ENCODE measurements at regions not wholly inside any gene's neighbourhood (a gene's known extent, or its start where the extent isn't known, plus 50 kb on each side); places are given as distances from the start of the nearest gene placed in this dataset.

GRCh38 chr2:156175946-156176345, 156.6 kb downstream of the NR4A2 start:
- DNase-seq (ENCODE audit: low spot score) = no peak
- H3K9me3 Mint-ChIP-seq (ENCODE audit: low read depth) = peaks cover 9% of the 10 kb centered on the region
- H3K4me1 Mint-ChIP-seq (ENCODE audit: low read depth) = no peaks in the 10 kb centered on the region
- H3K4me3 Mint-ChIP-seq (ENCODE audit: unreplicated experiment) = no peak overlapping the region
- H3K27ac Mint-ChIP-seq (ENCODE audit: unreplicated experiment) = no peak overlapping the region
- no peak for TF ChIP-seq CTCF (IDR thresholded peaks at IDR 0.05)
- no peaks in the 10 kb centered on the region for H3K36me3 Mint-ChIP-seq (ENCODE audit: low read depth)
- H3K27me3 Mint-ChIP-seq (ENCODE audit: low read depth) = no peaks in the 10 kb centered on the region

- H3K27ac Mint-ChIP-seq (ENCODE audit: unreplicated experiment) = no peak overlapping the region
Observed at GRCh38 chr2:156170929-156171328, 161.6 kb downstream of the NR4A2 start.

GRCh38 chr2:156165742-156166141, 166.8 kb downstream of the NR4A2 start:
- DNase-seq (ENCODE audit: low spot score) = no peak
- peaks cover 3% of the 10 kb centered on the region for H3K4me1 Mint-ChIP-seq (ENCODE audit: low read depth)
- no peaks in the 10 kb centered on the region for H3K36me3 Mint-ChIP-seq (ENCODE audit: low read depth)
- H3K27ac Mint-ChIP-seq (ENCODE audit: unreplicated experiment) = no peak overlapping the region
- H3K27me3 Mint-ChIP-seq (ENCODE audit: low read depth) = no peaks in the 10 kb centered on the region
- peaks cover 6% of the 10 kb centered on the region for H3K9me3 Mint-ChIP-seq (ENCODE audit: low read depth)
- no peak for TF ChIP-seq CTCF (IDR thresholded peaks at IDR 0.05)
- H3K4me3 Mint-ChIP-seq (ENCODE audit: unreplicated experiment) = no peak overlapping the region

More at GRCh38 chr2:156170929-156171328, 161.6 kb downstream of the NR4A2 start:
- Mint-ChIP-seq H3K9me3 (ENCODE audit: low read depth) (peaks cover 17% of the 10 kb centered on the region), H3K4me3 (ENCODE audit: unreplicated experiment) (no peak overlapping the region), H3K36me3 (ENCODE audit: low read depth) (no peaks in the 10 kb centered on the region), H3K4me1 (ENCODE audit: low read depth) (no peaks in the 10 kb centered on the region), H3K27me3 (ENCODE audit: low read depth) (no peaks in the 10 kb centered on the region)
- TF ChIP-seq CTCF (IDR thresholded peaks at IDR 0.05) = no peak
- no peak for DNase-seq (ENCODE audit: low spot score)

- Mint-ChIP-seq H3K9me3 (ENCODE audit: low read depth) (no peaks in the 10 kb centered on the region), H3K27ac (ENCODE audit: unreplicated experiment) (no peak overlapping the region), H3K36me3 (ENCODE audit: low read depth) (no peaks in the 10 kb centered on the region), H3K27me3 (ENCODE audit: low read depth) (no peaks in the 10 kb centered on the region), H3K4me3 (ENCODE audit: unreplicated experiment) (no peak overlapping the region), H3K4me1 (ENCODE audit: low read depth) (peaks cover 3% of the 10 kb centered on the region)
- no peak for DNase-seq (ENCODE audit: low spot score)
- no peak for TF ChIP-seq CTCF (IDR thresholded peaks at IDR 0.05)
Observed at GRCh38 chr2:156164091-156164720, 168.3 kb downstream of the NR4A2 start.

- Mint-ChIP-seq H3K4me3 (ENCODE audit: unreplicated experiment) (no peak overlapping the region), H3K27ac (ENCODE audit: unreplicated experiment) (no peak overlapping the region), H3K4me1 (ENCODE audit: low read depth) (peaks cover 3% of the 10 kb centered on the region), H3K36me3 (ENCODE audit: low read depth) (no peaks in the 10 kb centered on the region), H3K27me3 (ENCODE audit: low read depth) (no peaks in the 10 kb centered on the region), H3K9me3 (ENCODE audit: low read depth) (no peaks in the 10 kb centered on the region)
- no peak for DNase-seq (ENCODE audit: low spot score)
- TF ChIP-seq CTCF (IDR thresholded peaks at IDR 0.05) = no peak
Observed at GRCh38 chr2:156158808-156159207, 173.7 kb downstream of the NR4A2 start.

All from chondrocyte (in vitro differentiated cells).